Lower lobe of right lung (tissue), 2 donors: ENCODE measurements at regions not wholly inside any gene's neighbourhood (a gene's known extent, or its start where the extent isn't known, plus 50 kb on each side); places are given as distances from the start of the nearest gene placed in this dataset.

Experiments used
- ATAC-seq, 2 donors: fragments of 200-7000 bp; cut with Tn5 transposase; one replicate each; pipeline ENCODE4 v1.9.1; 2020 to 2022; ENCODE audit warnings: mild to moderate bottlenecking in 2 of 2, moderate library complexity in 2 of 2
- DNase-seq: peaks from one replicate; pipeline ENCODE4 v3.0.0-alpha.2; 2020
- H3K27ac ChIP-seq: fragments of 200-600 bp; one replicate; pipeline ENCODE4 v1.8.0; 2022
- H3K27me3 ChIP-seq: fragments of 200-600 bp; one replicate; pipeline ENCODE4 v1.8.0; 2022; ENCODE audit warnings: low read depth
- H3K36me3 ChIP-seq: fragments of 200-600 bp; one replicate; pipeline ENCODE4 v1.8.0; 2022; ENCODE audit warnings: mild to moderate bottlenecking
- H3K4me1 ChIP-seq: fragments of 200-600 bp; one replicate; pipeline ENCODE4 v1.8.0; 2022
- H3K4me3 ChIP-seq: fragments of 200-600 bp; one replicate; pipeline ENCODE4 v1.8.0; 2022; ENCODE audit warnings: mild to moderate bottlenecking
- H3K9me3 ChIP-seq: fragments of 200-600 bp; one replicate; pipeline ENCODE4 v1.8.0; 2022
- intact Hi-C: fragments of 100-400 bp; cut with DNase I; formaldehyde crosslinking; loops from one replicate; pipeline ENCODE4 v1.11.0; 2022
- TF ChIP-seq, protein P1 (sequence below): fragments of 200-600 bp; IDR thresholded peaks from one replicate; pipeline ENCODE4 v1.8.0; 2022; ENCODE audit warnings: antibody characterized with exemption, mild to moderate bottlenecking
- donor health status: DM: no; HTN: yes; CAD: no; lungs with severe emphysema.

DNA sequence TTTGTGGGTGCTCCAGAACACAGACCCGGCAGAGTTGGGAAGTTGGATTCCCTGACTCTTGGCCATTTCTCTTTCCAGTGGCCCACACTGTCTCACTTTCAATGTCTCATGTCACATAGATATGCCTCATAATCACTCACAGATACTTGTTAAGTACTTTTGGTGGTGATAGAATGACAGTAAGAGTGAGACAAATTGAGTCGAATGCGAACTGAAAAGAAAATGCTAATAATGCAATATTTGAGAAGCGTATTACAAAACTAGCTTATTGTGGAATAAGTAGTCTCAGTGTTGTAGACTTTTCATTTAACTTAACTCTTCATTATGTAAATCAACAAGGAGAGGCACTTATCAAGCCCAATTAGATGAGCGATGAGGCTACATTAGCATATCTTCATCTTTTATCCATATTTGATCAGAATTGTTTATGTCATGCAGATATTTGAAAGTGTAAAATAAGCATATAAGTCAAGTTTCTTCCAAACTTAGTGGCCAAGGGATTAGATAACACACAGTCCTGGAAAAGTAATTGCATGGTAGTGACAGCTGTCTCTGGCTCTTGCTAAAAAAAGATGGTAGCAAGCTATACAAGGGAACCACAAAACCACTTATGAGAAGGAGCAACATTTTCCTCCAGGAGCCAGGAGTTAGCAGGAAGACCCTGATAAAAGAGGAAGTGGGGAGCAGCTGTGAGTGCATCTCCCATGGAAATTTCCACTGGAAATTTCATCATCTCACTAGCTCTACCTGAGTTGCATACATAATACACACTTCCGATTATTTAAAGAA lies 243.6 kb downstream of the ARRDC4 start:
- H3K9me3 ChIP-seq: no peaks in the 10 kb centered on the region
- ATAC-seq (no peak), DNase-seq (no peak)
- H3K27ac ChIP-seq: no peak overlapping the region
- no peaks in the 10 kb centered on the region for H3K27me3 ChIP-seq
- intact Hi-C loops: no loop called here
- TF ChIP-seq, protein P1, sequence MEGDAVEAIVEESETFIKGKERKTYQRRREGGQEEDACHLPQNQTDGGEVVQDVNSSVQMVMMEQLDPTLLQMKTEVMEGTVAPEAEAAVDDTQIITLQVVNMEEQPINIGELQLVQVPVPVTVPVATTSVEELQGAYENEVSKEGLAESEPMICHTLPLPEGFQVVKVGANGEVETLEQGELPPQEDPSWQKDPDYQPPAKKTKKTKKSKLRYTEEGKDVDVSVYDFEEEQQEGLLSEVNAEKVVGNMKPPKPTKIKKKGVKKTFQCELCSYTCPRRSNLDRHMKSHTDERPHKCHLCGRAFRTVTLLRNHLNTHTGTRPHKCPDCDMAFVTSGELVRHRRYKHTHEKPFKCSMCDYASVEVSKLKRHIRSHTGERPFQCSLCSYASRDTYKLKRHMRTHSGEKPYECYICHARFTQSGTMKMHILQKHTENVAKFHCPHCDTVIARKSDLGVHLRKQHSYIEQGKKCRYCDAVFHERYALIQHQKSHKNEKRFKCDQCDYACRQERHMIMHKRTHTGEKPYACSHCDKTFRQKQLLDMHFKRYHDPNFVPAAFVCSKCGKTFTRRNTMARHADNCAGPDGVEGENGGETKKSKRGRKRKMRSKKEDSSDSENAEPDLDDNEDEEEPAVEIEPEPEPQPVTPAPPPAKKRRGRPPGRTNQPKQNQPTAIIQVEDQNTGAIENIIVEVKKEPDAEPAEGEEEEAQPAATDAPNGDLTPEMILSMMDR: no peak
- no peaks in the 10 kb centered on the region for H3K36me3 ChIP-seq
- H3K4me3 ChIP-seq: no peak overlapping the region
- no peaks in the 10 kb centered on the region for H3K4me1 ChIP-seq

DNA sequence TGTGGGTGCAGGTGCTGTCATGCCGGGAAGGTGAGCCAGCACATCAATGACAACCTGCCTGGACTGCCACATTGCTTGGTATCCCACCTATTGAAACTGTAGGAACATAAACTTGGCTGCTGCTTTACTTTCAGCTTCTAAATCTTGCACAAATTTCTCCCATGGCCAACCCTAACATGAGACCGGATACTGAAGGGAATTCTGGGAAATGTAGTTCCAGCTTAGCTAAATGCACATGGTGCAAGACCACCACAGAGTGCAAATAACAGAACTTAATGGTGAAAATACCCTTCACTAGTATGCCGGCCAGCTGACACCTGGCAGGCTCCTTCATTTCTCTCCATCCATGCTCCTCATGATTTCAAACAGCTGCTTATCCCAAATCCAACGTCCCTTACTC lies 247.4 kb downstream of the ARRDC4 start:
- Histone ChIP-seq H3K36me3 (no peaks in the 10 kb centered on the region), H3K4me1 (no peaks in the 10 kb centered on the region), H3K27me3 (no peaks in the 10 kb centered on the region), H3K27ac (no peak overlapping the region), H3K4me3 (no peak overlapping the region), H3K9me3 (no peaks in the 10 kb centered on the region)
- intact Hi-C loops: no loop called here
- no peak for DNase-seq
- TF ChIP-seq, protein P1: no peak
- ATAC-seq: no peak

DNA sequence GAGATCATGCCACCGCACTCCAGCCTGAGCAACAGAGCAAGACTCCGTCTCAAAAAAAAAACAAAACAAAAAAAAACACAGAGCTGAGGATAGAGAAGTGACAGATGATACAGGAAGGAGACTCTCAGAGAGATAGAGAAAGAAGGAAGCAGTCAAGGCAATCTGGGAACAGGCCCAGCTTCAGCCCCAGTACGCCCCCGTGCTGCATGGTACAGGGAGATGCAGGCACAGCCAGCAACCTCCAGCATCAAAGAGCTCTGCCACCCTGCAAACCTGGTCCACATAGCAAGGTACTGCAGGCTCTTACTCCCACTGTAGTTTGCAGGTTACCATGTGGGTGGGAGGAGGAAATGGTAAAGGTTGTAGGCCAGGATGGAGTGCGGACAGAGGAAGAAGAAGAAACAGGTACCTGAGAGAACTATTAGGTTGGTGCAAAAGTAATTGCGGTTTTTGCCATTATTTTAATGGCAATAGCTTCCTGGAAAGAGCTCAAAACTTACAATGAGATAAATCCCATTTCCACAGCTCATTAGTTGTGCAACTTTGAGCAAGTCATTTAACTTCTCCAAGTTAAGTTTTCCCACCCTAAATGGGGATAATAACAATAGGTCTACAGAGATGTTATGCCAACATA lies 253.0 kb downstream of the ARRDC4 start:
- intact Hi-C loops: no loop called here
- Histone ChIP-seq H3K36me3 (no peaks in the 10 kb centered on the region), H3K4me1 (no peaks in the 10 kb centered on the region), H3K27me3 (no peaks in the 10 kb centered on the region), H3K9me3 (no peaks in the 10 kb centered on the region), H3K27ac (no peak overlapping the region), H3K4me3 (no peak overlapping the region)
- ATAC-seq (no peak), DNase-seq (no peak)
- TF ChIP-seq, protein P1: no peak

DNA sequence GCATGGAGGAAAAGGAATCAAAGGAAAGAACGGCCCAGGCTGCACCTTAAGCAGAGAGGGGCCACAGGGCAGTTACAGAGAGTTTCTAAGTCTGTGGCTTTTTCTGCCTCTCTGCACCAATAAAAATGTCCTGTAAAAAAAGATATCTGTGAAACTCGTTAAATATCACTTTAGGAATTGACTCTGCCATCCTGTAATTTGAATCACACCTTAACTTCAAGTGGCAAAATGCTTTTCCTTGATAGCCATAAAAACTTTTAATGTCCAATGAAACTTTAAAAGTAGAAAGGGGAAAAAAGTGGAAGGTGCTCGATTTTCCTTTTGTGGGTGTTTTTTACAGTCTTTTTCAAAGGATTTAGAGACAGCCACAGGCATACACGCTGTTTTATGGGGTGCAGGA lies 255.7 kb downstream of the ARRDC4 start:
- DNase-seq (no peak), ATAC-seq (no peak)
- Histone ChIP-seq H3K4me1 (no peaks in the 10 kb centered on the region), H3K9me3 (no peaks in the 10 kb centered on the region), H3K4me3 (no peak overlapping the region), H3K27me3 (no peaks in the 10 kb centered on the region), H3K36me3 (no peaks in the 10 kb centered on the region), H3K27ac (no peak overlapping the region)
- intact Hi-C loops: no loop called here
- TF ChIP-seq, protein P1: no peak

DNA sequence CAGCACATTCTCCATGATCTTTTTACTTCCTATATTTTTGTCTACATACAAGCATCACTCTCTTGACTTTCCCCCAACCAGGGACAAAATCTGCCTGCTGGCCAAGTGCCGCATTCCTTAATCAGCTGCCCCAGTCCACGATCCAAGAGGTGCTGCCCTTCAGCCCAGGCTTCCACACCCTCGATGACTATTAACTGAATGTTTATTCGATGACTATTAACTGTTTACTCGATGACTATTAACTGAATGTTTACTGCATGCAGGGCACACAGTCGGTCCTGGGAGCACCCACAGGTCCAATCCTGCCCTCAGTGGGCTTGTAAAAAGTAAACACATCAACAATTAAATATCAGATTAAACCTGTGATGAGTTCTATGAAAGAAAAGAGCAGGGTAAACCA lies 256.9 kb downstream of the ARRDC4 start:
- H3K4me1 ChIP-seq: no peaks in the 10 kb centered on the region
- TF ChIP-seq, protein P1: no peak
- no peaks in the 10 kb centered on the region for H3K27me3 ChIP-seq
- intact Hi-C loops: no loop called here
- no peaks in the 10 kb centered on the region for H3K9me3 ChIP-seq
- DNase-seq (no peak), ATAC-seq (no peak)
- H3K36me3 ChIP-seq: no peaks in the 10 kb centered on the region
- H3K27ac ChIP-seq: no peak overlapping the region
- no peak overlapping the region for H3K4me3 ChIP-seq
